ENCODE measurements at regions not wholly inside any gene's neighbourhood (a gene's known extent, or its start where the extent isn't known, plus 50 kb on each side); places are given as distances from the start of the nearest gene placed in this dataset.
A peak's percentile ranks its signal among the peaks of the same experiment; 100 is the strongest.
"Not testable (repeated sequence)": the region's sequence is repeated elsewhere in the genome, so short reads cannot be mapped to it uniquely, and the experiment has no call there.

- DNase-seq (ENCODE audit: low read depth, low spot score) = no peak
Measured at GRCh38 chr17:31731118-31731517, 127.9 kb downstream of the COPRS start.

GRCh38 chr17:31726980-31727427, 132.0 kb downstream of the COPRS start:
- DNase-seq (ENCODE audit: low read depth, low spot score) = no peak
- in situ Hi-C loops (cut with HindIII; ENCODE audit: low pct_unique_long_range_greater_than_20kb, low sequenced_read_pairs) = no loop called here

More at GRCh38 chr17:31731118-31731517, 127.9 kb downstream of the COPRS start:
- in situ Hi-C loops (cut with HindIII; ENCODE audit: low pct_unique_long_range_greater_than_20kb, low sequenced_read_pairs) = no loop called here

GRCh38 chr17:31724619-31725018, 134.4 kb downstream of the COPRS start:
- in situ Hi-C loops (cut with HindIII; ENCODE audit: low pct_unique_long_range_greater_than_20kb, low sequenced_read_pairs) = no loop called here

GRCh38 chr17:31724026-31724425, 135.0 kb downstream of the COPRS start:
- in situ Hi-C loops (cut with HindIII; ENCODE audit: low pct_unique_long_range_greater_than_20kb, low sequenced_read_pairs) = no loop called here
- peak; percentile 75 for DNase-seq (ENCODE audit: low read depth, low spot score)

More at GRCh38 chr17:31724619-31725018, 134.4 kb downstream of the COPRS start:
- no peak for DNase-seq (ENCODE audit: low read depth, low spot score)

- in situ Hi-C loops (cut with HindIII; ENCODE audit: low pct_unique_long_range_greater_than_20kb, low sequenced_read_pairs) = no loop called here
- peak; percentile 8 for DNase-seq (ENCODE audit: low read depth, low spot score)
Measured at GRCh38 chr17:31722251-31723056, 136.6 kb downstream of the COPRS start.

- in situ Hi-C loops (cut with HindIII; ENCODE audit: low pct_unique_long_range_greater_than_20kb, low sequenced_read_pairs) = no loop called here
- no peak for DNase-seq (ENCODE audit: low read depth, low spot score)
Measured at GRCh38 chr17:31721291-31722025, 137.6 kb downstream of the COPRS start.

GRCh38 chr17:31717251-31717650, 141.8 kb downstream of the COPRS start:
- DNase-seq (ENCODE audit: low read depth, low spot score); in situ Hi-C loops (cut with HindIII; ENCODE audit: low pct_unique_long_range_greater_than_20kb, low sequenced_read_pairs): not testable (repeated sequence)

GRCh38 chr17:31715446-31715845, 143.6 kb downstream of the COPRS start:
- no peak for DNase-seq (ENCODE audit: low read depth, low spot score)
- in situ Hi-C loops (cut with HindIII; ENCODE audit: low pct_unique_long_range_greater_than_20kb, low sequenced_read_pairs) = no loop called here

- in situ Hi-C loops (cut with HindIII; ENCODE audit: low pct_unique_long_range_greater_than_20kb, low sequenced_read_pairs) = no loop called here
Measured at GRCh38 chr17:31704483-31704882, 154.6 kb downstream of the COPRS start.

GRCh38 chr17:31702041-31702440, 157.0 kb downstream of the COPRS start:
- in situ Hi-C loops (cut with HindIII; ENCODE audit: low pct_unique_long_range_greater_than_20kb, low sequenced_read_pairs) = no loop called here
- DNase-seq (ENCODE audit: low read depth, low spot score) = no peak

More at GRCh38 chr17:31704483-31704882, 154.6 kb downstream of the COPRS start:
- no peak for DNase-seq (ENCODE audit: low read depth, low spot score)

- in situ Hi-C loops (cut with HindIII; ENCODE audit: low pct_unique_long_range_greater_than_20kb, low sequenced_read_pairs) = no loop called here
- no peak for DNase-seq (ENCODE audit: low read depth, low spot score)
Measured at GRCh38 chr17:31700973-31701372, 158.1 kb downstream of the COPRS start.

GRCh38 chr17:31699886-31700285, 159.2 kb downstream of the COPRS start:
- in situ Hi-C loops (cut with HindIII; ENCODE audit: low pct_unique_long_range_greater_than_20kb, low sequenced_read_pairs) = no loop called here
- DNase-seq (ENCODE audit: low read depth, low spot score) = no peak

- in situ Hi-C loops (cut with HindIII; ENCODE audit: low pct_unique_long_range_greater_than_20kb, low sequenced_read_pairs) = no loop called here
- peak; percentile 30 for DNase-seq (ENCODE audit: low read depth, low spot score)
Measured at GRCh38 chr17:31699281-31699680, 159.8 kb downstream of the COPRS start.

- in situ Hi-C loops (cut with HindIII; ENCODE audit: low pct_unique_long_range_greater_than_20kb, low sequenced_read_pairs) = no loop called here
- no peak for DNase-seq (ENCODE audit: low read depth, low spot score)
Measured at GRCh38 chr17:31698751-31699150, 160.3 kb downstream of the COPRS start.

- in situ Hi-C loops (cut with HindIII; ENCODE audit: low pct_unique_long_range_greater_than_20kb, low sequenced_read_pairs) = no loop called here
Measured at GRCh38 chr17:31697838-31698237, 161.2 kb downstream of the COPRS start.

GRCh38 chr17:31696703-31697325, 162.2 kb downstream of the COPRS start:
- in situ Hi-C loops (cut with HindIII; ENCODE audit: low pct_unique_long_range_greater_than_20kb, low sequenced_read_pairs) = no loop called here
- no peak for DNase-seq (ENCODE audit: low read depth, low spot score)

More at GRCh38 chr17:31697838-31698237, 161.2 kb downstream of the COPRS start:
- no peak for DNase-seq (ENCODE audit: low read depth, low spot score)

- DNase-seq (ENCODE audit: low read depth, low spot score) = no peak
- in situ Hi-C loops (cut with HindIII; ENCODE audit: low pct_unique_long_range_greater_than_20kb, low sequenced_read_pairs) = no loop called here
Measured at GRCh38 chr17:31696184-31696602, 162.9 kb downstream of the COPRS start.

GRCh38 chr17:31695456-31696090, 163.5 kb downstream of the COPRS start:
- DNase-seq (ENCODE audit: low read depth, low spot score) = no peak
- in situ Hi-C loops (cut with HindIII; ENCODE audit: low pct_unique_long_range_greater_than_20kb, low sequenced_read_pairs) = no loop called here

Data from SK-MEL-5 (cell line).